Fibroblast of lung (primary cell): ENCODE measurements at regions not wholly inside any gene's neighbourhood (a gene's known extent, or its start where the extent isn't known, plus 50 kb on each side); places are given as distances from the start of the nearest gene placed in this dataset.
A peak's percentile ranks its signal among the peaks of the same experiment; 100 is the strongest.

Experiments
- DNase-seq, 2 donors: peaks; one replicate each; pipeline versions ENCODE4 v3.0.0 to v3.0.0-alpha.2; 2010; ENCODE audit warnings: low read depth in 2 of 2
- H2AFZ ChIP-seq: 2 replicates; pipeline ENCODE4 v1.5.1; 2012; ENCODE audit warnings: low read length, control low read depth, inconsistent platforms
- H3K27ac ChIP-seq: 2 replicates; pipeline ENCODE4 v1.5.1; 2011; ENCODE audit warnings: low read length, control low read depth; ENCODE audit not compliant: insufficient read depth
- H3K27me3 ChIP-seq: 2 replicates; pipeline ENCODE4 v1.5.1; 2011; ENCODE audit warnings: mild to moderate bottlenecking, low read length; ENCODE audit not compliant: control insufficient read depth, insufficient read depth
- H3K36me3 ChIP-seq: 2 replicates; pipeline ENCODE4 v1.5.1; 2011; ENCODE audit warnings: low read length; ENCODE audit not compliant: control insufficient read depth, insufficient read depth
- H3K4me1 ChIP-seq: 2 replicates; pipeline ENCODE4 v1.5.1; 2011; ENCODE audit warnings: low read length; ENCODE audit not compliant: control insufficient read depth, insufficient read depth; ENCODE audit errors: extremely low read depth
- H3K4me2 ChIP-seq: 2 replicates; pipeline ENCODE4 v1.5.1; 2011; ENCODE audit warnings: low read length, control low read depth; ENCODE audit not compliant: insufficient read depth; ENCODE audit errors: extremely low read depth
- H3K4me3 ChIP-seq, 4 experiments: fragments of 200-600 bp in 1 of 4; sonication (generic) in 1 of 4; replicated peaks in 1 of 4; 2 replicates each; pipeline ENCODE4 v1.5.1; 2011 to 2016; ENCODE audit warnings: low read length in 4 of 4, low read depth in 3 of 4, mild to moderate bottlenecking in 3 of 4, control low read depth in 2 of 4, inconsistent platforms in 1 of 4, mixed read lengths in 1 of 4; ENCODE audit not compliant: insufficient read depth in 1 of 4; ENCODE audit errors: control extremely low read depth in 1 of 4
- H3K79me2 ChIP-seq: 2 replicates; pipeline ENCODE4 v1.5.1; 2012; ENCODE audit warnings: mild to moderate bottlenecking, low read length, inconsistent platforms; ENCODE audit not compliant: control insufficient read depth, insufficient read depth
- H3K9ac ChIP-seq: 2 replicates; pipeline ENCODE4 v1.5.1; 2011; ENCODE audit warnings: mild to moderate bottlenecking, low read length, control low read depth; ENCODE audit not compliant: insufficient read depth
- H3K9me3 ChIP-seq: 2 replicates; pipeline ENCODE4 v1.5.1; 2012; ENCODE audit warnings: low read depth, low read length; ENCODE audit not compliant: control insufficient read depth, insufficient read depth
- H4K20me1 ChIP-seq: 2 replicates; pipeline ENCODE4 v1.5.1; 2011; ENCODE audit warnings: low read length; ENCODE audit not compliant: control insufficient read depth, insufficient read depth; ENCODE audit errors: extremely low read depth
- EZH2 ChIP-seq: IDR thresholded peaks from 2 replicates; pipeline ENCODE4 v1.5.1; 2012; ENCODE audit warnings: low read length, control low read depth, mild to moderate bottlenecking; ENCODE audit errors: missing control alignments
- TF ChIP-seq, protein P1 (sequence below), 2 donors: IDR thresholded peaks in 1 of 2; conservative IDR thresholded peaks in 1 of 2; 1 replicate in 1 of 2; 2 replicates in 1 of 2; pipeline ENCODE4 v1.5.1; 2011 to 2012; ENCODE audit warnings: low read length in 2 of 2, control low read depth in 1 of 2, inconsistent platforms in 1 of 2, low read depth in 1 of 2, mild to moderate bottlenecking in 1 of 2

DNA sequence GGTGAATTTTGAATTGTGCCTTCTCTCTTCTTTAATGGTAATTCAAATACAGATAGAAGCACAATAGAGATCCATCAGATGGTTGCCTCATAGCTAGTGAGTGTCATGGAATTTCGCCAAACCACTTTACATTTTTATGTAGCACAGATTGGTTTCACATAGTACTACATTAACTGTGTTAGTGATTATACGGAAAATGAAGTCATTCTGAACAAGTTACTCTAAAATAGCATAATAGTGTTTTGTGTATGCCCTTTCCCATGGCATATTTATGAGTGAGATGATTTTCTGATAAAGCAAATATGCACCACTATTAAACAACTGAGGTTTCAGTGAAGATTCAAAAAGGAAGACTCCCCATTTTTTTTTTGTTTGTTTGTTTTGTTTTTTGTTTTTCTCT lies 1623.5 kb downstream of the PCDH9 start:
- Histone ChIP-seq H3K9me3 (no peaks in the 10 kb centered on the region), H3K4me2 (no peak overlapping the region)

DNA sequence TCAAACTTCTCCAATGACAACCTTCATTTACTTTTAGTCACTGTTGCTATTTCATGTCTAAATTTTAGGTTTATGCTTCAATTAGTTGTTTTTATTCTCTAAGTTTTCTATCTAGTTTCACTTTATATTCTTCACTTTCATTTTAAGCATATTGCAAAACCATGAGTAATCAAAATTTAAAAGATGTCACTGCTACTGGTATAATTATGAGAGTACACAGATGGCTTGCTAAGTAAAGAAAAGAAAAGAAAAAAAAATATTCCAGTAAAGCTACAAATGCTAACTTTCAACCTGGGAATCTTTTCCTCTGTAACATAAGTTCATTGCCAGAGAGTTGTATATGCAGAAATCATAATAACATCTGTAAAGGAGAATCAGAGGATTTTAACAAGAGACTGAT lies 1624.7 kb downstream of the PCDH9 start:
- Histone ChIP-seq H3K4me3 (no peak overlapping the region), H4K20me1 (no peaks in the 10 kb centered on the region), H3K9me3 (no peaks in the 10 kb centered on the region), H3K27me3 (no peaks in the 10 kb centered on the region), H2AFZ (no peak overlapping the region), H3K79me2 (no peaks in the 10 kb centered on the region), H3K9ac (no peak overlapping the region), H3K27ac (no peak overlapping the region), H3K4me1 (no peaks in the 10 kb centered on the region), H3K4me2 (no peak overlapping the region), H3K36me3 (no peaks in the 10 kb centered on the region)
- peak in 1 of 2 donors; percentile 47 for DNase-seq
- TF ChIP-seq EZH2: no peak
- TF ChIP-seq, protein P1, sequence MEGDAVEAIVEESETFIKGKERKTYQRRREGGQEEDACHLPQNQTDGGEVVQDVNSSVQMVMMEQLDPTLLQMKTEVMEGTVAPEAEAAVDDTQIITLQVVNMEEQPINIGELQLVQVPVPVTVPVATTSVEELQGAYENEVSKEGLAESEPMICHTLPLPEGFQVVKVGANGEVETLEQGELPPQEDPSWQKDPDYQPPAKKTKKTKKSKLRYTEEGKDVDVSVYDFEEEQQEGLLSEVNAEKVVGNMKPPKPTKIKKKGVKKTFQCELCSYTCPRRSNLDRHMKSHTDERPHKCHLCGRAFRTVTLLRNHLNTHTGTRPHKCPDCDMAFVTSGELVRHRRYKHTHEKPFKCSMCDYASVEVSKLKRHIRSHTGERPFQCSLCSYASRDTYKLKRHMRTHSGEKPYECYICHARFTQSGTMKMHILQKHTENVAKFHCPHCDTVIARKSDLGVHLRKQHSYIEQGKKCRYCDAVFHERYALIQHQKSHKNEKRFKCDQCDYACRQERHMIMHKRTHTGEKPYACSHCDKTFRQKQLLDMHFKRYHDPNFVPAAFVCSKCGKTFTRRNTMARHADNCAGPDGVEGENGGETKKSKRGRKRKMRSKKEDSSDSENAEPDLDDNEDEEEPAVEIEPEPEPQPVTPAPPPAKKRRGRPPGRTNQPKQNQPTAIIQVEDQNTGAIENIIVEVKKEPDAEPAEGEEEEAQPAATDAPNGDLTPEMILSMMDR (conservative IDR thresholded peaks at IDR 0.05 in 1 of 2, IDR thresholded peaks at IDR 0.05 in 1 of 2; ENCODE audit: low read depth in 1 of 2, low read length in 2 of 2): no peak

More for the DNA sequence above, 1623.5 kb downstream of the PCDH9 start:
- H3K9ac ChIP-seq: no peak overlapping the region
- H4K20me1 ChIP-seq: no peaks in the 10 kb centered on the region
- no peak for TF ChIP-seq EZH2
- TF ChIP-seq, protein P1 (conservative IDR thresholded peaks at IDR 0.05 in 1 of 2, IDR thresholded peaks at IDR 0.05 in 1 of 2; ENCODE audit: low read depth in 1 of 2, low read length in 2 of 2): no peak
- no peaks in the 10 kb centered on the region for H3K79me2 ChIP-seq
- DNase-seq: peak; percentile 73 to 86
- H3K36me3 ChIP-seq: no peaks in the 10 kb centered on the region
- no peaks in the 10 kb centered on the region for H3K4me1 ChIP-seq
- H3K4me3 ChIP-seq: no peak overlapping the region
- H2AFZ ChIP-seq: no peak overlapping the region
- no peaks in the 10 kb centered on the region for H3K27me3 ChIP-seq
- no peak overlapping the region for H3K27ac ChIP-seq

DNA sequence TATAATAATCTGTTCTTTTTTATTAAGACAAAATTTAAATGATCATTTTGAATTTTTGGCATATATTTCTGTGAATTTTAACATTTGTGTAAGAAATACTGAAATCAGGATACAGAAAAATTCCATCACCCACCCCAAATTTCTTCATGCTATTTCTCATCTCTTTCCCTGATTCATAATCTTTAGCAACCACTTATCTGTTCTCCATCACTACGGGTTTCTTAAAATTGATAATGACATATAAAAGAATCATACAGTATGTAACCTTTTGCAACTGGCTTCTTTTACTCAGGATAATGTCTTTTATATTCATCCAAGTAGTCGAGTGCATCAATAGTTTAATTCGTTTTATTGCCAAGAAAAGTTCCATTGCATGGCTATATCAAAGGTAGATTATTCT lies 1627.0 kb downstream of the PCDH9 start:
- Histone ChIP-seq H2AFZ (no peak overlapping the region), H3K9ac (no peak overlapping the region), H3K27me3 (no peaks in the 10 kb centered on the region), H3K4me1 (no peaks in the 10 kb centered on the region), H3K27ac (no peak overlapping the region), H3K4me3 (no peak overlapping the region), H4K20me1 (no peaks in the 10 kb centered on the region), H3K79me2 (no peaks in the 10 kb centered on the region), H3K9me3 (no peaks in the 10 kb centered on the region), H3K36me3 (no peaks in the 10 kb centered on the region), H3K4me2 (no peak overlapping the region)
- no peak for TF ChIP-seq EZH2
- TF ChIP-seq, protein P1 (conservative IDR thresholded peaks at IDR 0.05 in 1 of 2, IDR thresholded peaks at IDR 0.05 in 1 of 2; ENCODE audit: low read depth in 1 of 2, low read length in 2 of 2): no peak
- no peak for DNase-seq
